T-helper 2 cell treated with Interferon-gamma antibody and Interleukin-4, amounts not matched to agents 100 ng/mL and 5 ng/mL, for 36 hours (primary cell): ENCODE measurements at regions not wholly inside any gene's neighbourhood (a gene's known extent, or its start where the extent isn't known, plus 50 kb on each side); places are given as distances from the start of the nearest gene placed in this dataset.

Experiments
- intact Hi-C: fragments of 100-400 bp; cut with micrococcal nuclease; formaldehyde crosslinking; loops from one replicate; pipeline ENCODE4 v1.15.1; 2023

DNA sequence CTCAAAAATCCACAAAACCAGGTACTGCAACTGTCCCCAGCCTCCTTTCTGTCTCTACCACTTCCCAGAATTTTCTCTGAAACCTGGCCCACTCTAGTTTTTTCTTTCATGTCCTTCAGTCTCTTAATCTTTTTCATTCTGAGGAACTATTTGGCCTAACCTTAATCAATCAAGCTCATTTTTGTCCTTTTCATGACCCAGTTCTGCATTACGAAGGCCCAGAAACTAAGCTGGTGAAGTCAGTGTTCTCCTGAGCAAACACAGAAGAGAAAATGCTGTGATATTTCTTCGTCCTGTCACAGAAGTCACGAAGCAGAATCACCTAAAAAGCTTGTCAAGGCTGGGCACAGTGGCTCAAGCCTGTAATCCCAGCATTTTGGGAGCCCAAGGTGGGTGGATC, 131.7 kb upstream of the EDNRA start:
- intact Hi-C loops: no loop called here

DNA sequence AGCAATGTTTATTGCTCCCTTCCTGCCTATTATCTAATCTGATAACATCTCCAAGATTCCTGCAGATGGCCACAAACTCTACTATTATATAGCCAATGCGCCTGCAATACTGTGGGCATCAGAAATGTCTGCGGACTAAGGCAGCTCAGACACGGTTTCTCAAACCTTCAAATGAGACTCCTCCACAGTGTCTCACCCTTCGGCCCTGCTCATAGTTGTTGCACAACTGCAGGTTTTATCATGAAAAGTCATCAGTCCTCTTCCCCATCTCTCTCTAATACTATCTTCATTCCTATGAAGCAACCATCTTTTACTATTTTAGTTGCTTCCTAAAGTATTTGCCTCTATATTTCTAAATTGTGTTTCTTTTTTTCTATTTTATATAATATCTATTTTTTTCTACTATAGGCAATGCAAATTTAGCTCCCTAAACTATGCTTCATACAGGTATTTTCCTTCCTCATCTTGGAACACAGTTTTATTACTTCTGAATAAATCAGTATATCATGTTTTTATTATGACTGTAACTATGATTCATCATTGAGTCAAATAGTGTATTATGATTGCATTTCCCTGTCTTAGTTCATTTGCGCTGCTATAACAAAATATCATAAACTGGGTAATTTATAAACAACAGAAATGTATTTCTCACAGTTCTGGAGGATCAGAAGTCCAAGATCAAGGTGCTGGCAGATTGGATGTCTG, 129.7 kb upstream of the EDNRA start:
- intact Hi-C loops: no loop called here

DNA sequence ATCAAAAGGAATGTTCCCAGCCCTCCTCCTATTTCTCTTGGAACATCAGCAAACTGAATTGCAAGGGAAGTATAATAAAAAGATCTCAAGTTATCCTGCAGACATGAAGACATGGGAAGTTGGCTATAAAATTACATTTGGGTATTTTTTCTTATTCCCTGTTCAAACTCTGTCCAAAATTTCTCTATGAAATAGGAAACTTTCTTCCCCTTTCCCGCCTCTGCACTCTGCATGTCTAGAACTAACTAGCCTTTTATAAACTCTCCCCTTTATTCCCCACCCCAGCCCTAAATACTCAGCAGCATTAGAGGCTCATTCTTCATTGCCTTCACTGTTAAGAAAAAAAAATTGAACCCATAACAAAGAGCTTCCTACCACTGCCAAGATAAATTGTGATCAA, 126.7 kb upstream of the EDNRA start:
- intact Hi-C loops: no loop called here

DNA sequence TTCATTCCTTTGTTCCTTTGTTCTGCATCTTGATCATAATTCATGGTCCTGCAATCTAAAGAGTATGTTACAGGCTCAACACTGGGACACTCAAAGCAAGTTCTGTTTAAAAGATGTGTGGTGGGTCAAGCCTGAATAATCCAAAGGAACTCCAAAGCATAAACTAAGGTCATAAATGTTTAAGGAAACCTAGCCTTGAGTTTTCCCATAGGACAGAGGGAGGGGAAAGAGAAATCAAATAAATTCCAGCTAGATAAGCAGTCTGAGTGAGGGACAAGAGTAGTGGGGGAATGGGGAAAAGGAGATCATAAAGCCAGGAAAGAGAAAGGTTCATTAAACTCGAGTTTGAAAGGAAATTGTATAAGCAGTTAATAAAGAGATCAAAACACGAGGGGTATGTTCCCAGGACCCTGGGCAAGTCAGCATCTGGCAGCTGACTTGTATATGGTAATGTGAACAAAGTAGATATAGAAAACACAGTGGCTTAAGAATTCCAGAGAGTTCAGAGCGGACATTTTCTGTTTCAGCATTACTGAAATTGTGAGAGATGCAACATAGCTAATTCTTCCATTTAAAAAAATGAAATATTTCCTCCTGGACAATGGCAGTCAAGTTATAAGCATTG, 125.8 kb upstream of the EDNRA start:
- intact Hi-C loops: no loop called here

DNA sequence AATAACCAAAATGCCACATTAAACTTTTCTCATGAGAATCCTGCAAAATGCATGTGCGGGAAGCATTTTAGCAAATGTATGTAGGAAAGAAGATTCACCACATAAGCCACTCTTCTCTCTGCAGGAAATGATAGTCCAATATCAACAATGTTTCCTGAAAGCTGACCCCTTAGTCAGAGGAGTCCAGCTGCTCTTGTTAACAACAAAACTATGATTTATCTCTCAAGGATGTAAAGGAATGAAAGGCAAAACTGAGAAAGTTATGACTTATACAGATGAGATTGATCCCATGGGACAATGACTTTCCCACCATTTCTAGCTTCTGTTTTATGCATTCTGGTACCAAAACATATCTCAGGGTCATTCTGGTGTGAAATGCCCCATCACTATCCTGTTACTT, 125.0 kb upstream of the EDNRA start:
- intact Hi-C loops: no loop called here

DNA sequence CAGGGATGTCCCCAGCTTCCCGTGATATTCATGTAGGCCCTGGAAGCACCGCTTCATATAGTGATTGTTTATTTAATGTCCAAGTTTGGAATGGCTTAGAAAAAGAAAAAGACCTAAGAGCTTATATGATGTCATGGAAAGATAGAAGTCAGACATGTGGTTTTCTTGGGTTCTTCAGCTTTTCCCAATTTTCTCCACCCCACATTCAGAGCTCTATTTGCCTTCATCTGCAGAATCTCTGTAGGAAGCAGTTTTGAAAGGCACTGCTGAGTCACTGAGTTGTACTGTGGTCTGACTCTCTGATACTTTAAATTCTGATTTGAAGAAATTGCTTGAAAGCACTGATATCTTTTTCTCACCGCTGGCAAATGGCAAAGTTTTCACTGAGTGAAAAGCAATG, 120.6 kb upstream of the EDNRA start:
- intact Hi-C loops: no loop called here

DNA sequence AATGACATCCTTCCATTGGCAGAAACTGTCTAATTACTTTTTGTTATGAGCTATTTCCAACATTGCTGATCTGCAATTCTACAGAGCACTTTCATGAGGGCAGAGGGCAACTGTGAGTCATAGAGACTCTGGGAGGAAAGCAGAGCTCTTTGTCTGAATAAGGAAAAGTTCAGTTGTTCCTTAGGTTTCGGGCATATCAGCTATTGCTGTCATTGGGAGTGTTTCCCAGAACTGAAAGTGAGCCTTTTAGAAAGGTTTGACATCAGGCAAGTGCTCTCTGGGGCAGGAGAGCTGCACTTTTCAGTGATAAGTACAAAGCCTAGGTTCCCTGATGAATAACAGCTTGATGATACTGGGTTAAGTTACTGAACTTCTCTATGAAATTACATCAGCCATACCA, 119.2 kb upstream of the EDNRA start:
- intact Hi-C loops: no loop called here

DNA sequence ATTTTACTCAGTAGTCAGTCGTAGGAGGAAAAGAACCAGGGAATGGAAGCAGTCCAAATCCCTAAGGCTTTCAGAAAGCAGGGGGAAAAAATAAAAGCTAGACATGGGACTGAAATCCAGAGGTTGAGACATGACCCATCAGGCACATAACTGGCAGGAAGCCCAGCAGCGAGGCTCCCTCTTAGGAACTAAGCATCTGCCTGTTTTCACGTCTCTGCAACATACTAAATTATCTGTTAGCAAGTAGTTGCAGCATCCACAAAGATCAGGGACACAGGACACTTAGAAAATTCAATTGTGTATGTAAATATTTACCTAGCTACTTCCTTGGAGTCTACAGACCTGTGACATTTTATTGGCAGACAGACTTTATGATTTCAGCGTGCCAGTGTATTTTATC, 118.0 kb upstream of the EDNRA start:
- intact Hi-C loops: no loop called here

DNA sequence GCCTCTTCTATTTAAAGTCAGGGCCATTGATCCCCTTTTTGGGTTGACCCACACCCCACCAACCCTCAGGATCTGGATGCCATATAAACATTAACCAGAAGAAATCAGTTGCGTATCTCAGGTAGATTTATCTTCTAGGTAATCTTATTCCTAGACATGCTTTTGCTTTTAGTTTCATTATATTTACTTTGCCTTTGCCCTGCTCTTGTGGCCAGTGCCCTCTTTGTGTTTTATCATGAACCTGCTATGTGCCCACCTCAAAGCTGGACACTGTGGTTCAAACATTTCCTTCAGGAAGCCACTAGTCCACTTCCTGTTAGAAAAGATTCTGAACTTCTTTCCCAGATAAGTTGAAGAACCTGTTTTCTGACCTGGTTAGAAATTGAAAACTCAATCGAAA, 117.4 kb upstream of the EDNRA start:
- intact Hi-C loops: no loop called here

DNA sequence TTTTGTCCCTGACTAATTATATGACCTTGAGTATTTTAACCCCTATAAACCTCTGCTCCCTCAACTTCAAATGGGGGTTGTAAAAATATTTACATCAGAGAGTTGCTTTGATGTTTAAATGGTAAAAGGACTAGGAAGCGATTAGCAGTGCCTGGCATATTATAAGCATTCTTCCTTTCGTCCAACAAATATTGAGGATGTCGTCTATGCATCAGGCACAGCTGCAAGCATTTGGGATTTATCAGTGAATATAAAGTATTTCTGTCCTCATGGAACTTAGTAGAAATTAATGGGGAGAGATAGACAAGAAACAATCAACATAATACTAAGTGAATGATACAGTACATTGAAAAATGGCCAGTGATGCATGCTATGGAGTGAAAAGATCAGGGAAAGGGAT, 115.5 kb upstream of the EDNRA start:
- intact Hi-C loops: no loop called here

DNA sequence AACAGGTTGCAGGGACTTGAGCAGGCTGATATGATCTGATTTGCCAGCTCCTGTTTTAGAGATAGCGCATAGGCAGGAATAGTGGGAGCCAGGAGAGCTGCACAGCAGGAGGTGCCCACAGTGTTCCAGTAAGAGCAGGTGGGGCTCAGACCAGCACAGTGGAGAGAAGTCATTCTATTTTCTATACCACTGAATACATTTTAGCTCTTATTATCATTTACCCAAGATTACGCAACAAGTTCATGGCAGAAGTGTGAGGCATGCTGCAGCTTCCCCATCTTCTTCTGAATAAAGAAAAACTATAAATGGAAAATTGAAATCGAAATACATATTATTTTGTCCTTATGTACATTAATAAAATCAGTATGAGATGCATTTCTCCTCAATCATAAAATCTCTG, 114.7 kb upstream of the EDNRA start:
- intact Hi-C loops: no loop called here

DNA sequence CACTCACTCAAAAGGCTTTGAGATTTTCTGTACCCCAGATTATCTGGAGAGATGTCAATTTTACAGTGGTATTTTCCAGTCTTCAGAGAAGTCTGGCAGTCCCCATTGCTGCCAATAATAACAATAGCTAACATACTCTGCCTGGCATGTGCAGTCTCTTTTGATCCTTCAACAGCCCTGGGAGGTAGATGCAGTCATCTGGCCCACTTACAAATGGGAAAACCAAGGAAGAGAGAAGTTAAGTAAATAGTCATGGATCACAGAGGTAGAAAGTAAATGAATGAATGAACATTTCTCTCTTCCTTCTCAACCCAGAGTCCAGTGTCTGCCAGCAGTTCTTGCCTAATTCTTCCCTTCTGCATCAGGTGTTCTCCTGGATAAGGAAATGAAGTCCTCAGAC, 113.0 kb upstream of the EDNRA start:
- intact Hi-C loops: no loop called here

DNA sequence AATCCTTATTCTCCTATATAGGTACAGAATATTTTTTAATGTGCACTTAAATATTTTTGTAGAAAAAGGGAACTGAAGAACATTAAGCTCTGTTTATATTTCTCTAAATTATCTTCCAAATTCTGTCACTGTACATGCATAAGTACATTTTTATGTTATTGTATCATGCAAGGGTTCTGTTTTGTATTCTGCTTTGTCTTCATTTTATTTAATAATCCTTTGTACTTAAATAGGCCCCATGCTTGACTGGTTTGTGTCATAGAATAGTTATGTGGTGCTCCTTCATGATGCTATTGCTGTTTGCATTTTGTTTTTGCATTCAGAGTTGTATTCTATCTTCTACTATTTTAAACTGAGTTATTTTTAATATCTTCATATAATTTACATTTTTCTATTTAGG, 111.9 kb upstream of the EDNRA start:
- intact Hi-C loops: no loop called here

DNA sequence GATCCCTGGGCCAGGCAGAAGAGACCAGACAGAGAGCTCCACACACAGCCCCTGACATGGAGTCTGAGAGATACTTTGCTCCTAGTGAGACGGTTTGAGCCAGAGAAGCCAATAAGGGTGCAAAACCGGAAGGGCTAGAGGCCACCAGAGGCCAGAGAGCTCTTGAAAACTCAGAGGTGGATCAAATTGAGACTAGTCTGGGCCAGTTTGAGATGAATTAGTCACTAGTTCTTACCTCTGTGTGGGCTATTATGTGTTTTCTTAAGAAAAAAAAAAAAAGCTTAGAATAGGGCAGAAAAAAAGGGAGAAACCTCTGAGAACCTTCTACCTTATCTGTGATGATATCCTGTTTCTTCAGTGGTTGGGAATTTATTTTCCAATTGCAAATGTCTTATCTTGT, 110.4 kb upstream of the EDNRA start:
- intact Hi-C loops: no loop called here

DNA sequence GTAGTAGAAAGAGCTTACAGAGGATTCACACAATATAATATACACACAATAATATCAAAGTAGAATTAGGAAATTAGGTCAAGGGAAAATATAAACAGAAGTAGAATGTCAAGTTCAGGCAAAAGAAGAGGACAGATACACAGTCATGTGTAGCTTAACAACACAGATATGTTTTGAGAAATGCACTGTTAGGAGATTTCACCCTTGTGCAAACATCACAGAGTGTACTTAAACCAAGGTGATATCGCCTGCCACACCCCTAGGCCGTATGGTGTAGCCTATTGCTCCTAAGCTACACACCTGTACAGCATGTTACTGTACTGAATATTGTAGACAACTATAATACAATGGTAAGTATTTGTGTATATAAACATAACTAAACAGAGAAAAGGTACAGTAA, 110.0 kb upstream of the EDNRA start:
- intact Hi-C loops: no loop called here

DNA sequence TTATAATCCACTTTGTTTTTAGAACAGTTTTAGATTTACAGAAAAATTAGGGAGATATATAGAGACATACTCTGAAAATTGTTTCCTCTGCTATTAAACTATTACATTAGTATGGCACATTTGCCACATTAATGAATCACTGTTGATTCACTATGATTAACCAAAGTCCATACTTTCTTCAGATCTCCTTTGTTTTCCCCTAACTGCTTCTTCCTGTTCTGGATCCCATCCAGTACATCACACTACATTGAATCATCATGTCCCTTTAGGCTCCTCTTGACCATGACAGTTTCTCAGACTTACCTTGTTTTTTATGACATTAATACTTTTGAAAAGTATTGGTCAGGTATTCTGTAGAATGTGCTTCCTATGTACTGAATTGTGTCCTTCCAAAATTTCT, 109.2 kb upstream of the EDNRA start:
- intact Hi-C loops: no loop called here

DNA sequence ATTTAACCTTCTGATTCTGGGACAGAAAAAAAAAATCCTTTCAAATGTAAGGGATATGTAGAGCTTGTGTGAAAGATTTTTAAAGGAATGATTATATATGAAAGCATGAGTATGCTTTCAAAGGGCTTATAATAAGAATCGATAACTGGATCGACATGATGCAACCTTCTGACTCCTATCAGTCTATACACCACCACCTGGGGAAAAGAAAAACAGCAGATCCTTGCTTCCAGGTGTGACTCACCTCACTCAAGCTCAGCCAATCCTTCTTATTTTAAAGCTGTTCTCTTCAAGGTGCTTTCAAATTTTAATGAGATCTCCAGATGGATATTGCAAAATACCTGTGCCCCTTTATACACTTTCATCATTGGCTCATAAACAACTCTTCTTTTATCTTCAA, 102.1 kb upstream of the EDNRA start:
- intact Hi-C loops: no loop called here

DNA sequence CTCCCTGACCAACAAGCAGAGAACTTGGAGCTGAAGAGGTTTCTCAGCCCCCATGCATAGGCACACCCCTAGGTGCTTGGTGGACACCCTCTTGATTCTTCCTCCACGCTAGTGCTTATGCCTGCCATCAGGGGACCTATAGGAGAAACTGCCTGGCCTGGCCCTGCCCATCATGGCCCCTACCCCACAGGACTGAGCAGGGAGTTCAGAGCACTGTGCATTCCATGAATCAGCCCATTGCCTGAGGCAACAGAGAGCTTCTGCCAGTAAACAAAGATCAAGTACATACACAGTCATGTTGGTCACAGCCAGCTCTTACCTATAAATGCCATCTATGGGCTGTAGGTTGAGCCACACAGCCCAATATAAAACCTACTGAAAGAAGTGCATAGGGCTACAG, 99.1 kb upstream of the EDNRA start:
- intact Hi-C loops: no loop called here

DNA sequence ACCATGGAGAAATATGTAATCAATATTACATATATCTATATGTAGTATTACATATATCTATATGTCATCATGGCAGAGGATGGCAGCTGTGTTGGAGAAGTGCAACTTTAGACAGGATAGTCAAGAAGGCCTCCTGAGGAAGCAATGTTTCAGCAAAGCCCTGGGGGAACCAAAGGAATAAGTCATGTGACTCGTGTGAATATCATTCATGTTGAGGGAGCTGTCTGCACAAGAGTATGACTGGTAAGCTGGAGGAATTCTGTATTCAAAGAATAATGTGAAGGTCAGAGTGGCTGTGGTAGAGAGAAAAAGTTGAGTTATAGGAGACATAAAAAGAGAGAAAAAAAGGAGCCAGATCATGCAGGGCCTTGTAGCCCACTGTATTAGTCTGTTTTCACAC, 92.9 kb upstream of the EDNRA start:
- intact Hi-C loops: no loop called here

DNA sequence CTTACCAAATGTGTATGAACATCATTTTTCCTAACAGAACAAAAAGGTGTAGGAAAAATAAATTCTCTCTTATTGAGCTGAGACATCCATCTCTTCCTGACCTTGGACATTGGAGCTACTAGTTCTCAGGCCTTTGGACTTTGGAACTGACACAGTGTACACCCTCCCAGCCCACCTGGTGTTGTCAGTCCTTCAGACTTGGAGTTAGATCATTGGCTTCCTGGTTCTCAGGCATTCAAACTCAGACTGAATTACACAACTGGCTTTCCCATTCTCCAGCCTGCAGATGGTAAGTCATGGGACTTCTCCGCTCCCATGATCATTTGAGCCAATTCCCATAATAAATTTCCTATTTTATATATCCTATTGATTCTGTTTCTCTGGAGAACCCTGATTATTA, 84.8 kb upstream of the EDNRA start:
- intact Hi-C loops: no loop called here

DNA sequence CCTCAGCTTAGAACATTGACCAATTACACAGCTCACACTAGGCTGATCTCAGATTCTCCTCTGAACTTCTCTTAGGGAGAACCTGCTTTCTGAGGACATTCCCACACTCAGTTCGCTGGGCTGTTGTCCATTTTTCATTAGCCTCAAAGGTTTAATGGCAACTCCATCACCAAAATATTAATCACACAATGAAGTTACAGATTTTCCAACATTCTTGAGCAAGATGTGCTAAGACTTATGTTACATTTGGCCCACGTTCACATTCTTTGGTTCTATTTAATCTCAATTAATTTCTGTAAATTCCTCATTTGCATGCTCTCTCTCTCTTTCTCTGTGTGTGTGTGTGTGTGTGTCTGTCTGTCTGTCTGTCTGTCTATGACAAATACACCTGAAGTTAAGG, 82.3 kb upstream of the EDNRA start:
- intact Hi-C loops: no loop called here

DNA sequence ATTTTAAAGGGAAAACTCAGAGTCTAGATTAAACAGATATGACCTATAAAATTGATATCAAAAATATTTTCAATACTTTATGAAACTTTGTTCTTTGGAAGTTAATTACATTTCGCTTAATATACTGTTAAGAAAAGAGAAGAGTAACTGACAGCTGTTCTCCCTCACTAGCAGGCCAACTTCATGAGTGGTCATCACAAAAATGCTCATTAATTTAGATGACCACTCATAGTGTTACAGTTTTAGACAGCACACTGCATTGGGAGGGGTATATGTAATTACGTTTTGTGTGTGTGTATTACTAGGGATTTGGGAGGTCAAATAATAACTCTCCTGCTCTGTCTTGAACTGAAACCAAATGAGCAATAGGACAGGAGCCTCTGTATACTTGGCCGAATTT, 80.2 kb upstream of the EDNRA start:
- intact Hi-C loops: no loop called here

DNA sequence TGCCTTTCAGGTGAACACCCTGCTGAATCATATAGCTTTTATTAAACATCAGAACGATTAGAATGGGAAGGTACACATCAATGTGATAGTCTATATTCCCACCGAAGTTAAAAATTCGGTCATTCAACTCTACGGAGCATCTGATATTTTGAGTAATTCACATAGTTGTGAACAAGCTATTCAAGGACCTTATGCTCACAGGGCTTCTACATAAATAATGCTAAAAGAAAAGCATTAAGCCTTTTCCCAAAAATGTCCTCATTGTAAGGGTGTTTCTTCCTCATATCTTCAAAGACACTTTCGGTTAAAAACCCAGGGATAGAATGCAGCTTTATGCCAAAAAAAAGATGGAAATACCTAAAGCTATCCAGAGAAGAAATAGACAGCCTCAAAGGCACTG, 79.7 kb upstream of the EDNRA start:
- intact Hi-C loops: no loop called here
